ENCODE measurements at regions not wholly inside any gene's neighbourhood (a gene's known extent, or its start where the extent isn't known, plus 50 kb on each side); places are given as distances from the start of the nearest gene placed in this dataset.

GRCh38 chr1:230510496-230510895 is 84.4 kb upstream of the PGBD5 start:
- intact Hi-C loops (cut with DNase I): no loop called here
- no peak for TF ChIP-seq CTCF (IDR thresholded peaks at IDR 0.05)
- TF ChIP-seq POLR2A (IDR thresholded peaks at IDR 0.05): no peak
- no peak overlapping the region for H3K4me3 ChIP-seq (replicated peaks in 1 of 3)
- H3K4me1 ChIP-seq: peaks cover under 1 to 11% of the 10 kb centered on the region in 2 donors
- no peaks in the 10 kb centered on the region for H3K27me3 ChIP-seq
- no peak overlapping the region for H3K27ac ChIP-seq
- no peaks in the 10 kb centered on the region for H3K9me3 ChIP-seq
- H3K36me3 ChIP-seq: no peaks in the 10 kb centered on the region
- no peak for DNase-seq
- whole genome bisulfite sequencing, 2 donors: 92 to 95% methylated on average over 1 of the region's 1 CpG

- H3K27ac ChIP-seq: no peak overlapping the region
- TF ChIP-seq CTCF (IDR thresholded peaks at IDR 0.05) (no peak), POLR2A (IDR thresholded peaks at IDR 0.05) (no peak)
- H3K36me3 ChIP-seq: no peaks in the 10 kb centered on the region
- H3K9me3 ChIP-seq: no peaks in the 10 kb centered on the region
- H3K4me3 ChIP-seq (replicated peaks in 1 of 3): no peak overlapping the region
- no peaks in the 10 kb centered on the region for H3K27me3 ChIP-seq
- 77 to 78% methylated on average over 5 of the region's 5 CpGs for WGBS, 2 donors
- peaks cover 5 to 17% of the 10 kb centered on the region in 2 donors for H3K4me1 ChIP-seq
- DNase-seq: no peak
- intact Hi-C loops (cut with DNase I): no loop called here
Observed at GRCh38 chr1:230509281-230509977, 83.3 kb upstream of the PGBD5 start.

GRCh38 chr1:230507666-230508402 is 81.7 kb upstream of the PGBD5 start:
- TF ChIP-seq POLR2A (IDR thresholded peaks at IDR 0.05): no peak
- no peak for TF ChIP-seq CTCF (IDR thresholded peaks at IDR 0.05)
- 33 to 43% methylated on average over 8 of the region's 8 CpGs for WGBS, 2 donors
- intact Hi-C loops (cut with DNase I): no loop called here

GRCh38 chr1:230507236-230507635 is 81.1 kb upstream of the PGBD5 start:
- intact Hi-C loops (cut with DNase I): no loop called here

More at GRCh38 chr1:230507666-230508402, 81.7 kb upstream of the PGBD5 start:
- Histone ChIP-seq H3K9me3 (no peaks in the 10 kb centered on the region), H3K36me3 (no peaks in the 10 kb centered on the region), H3K4me3 (replicated peaks in 1 of 3) (no peak overlapping the region), H3K27ac (no peak overlapping the region), H3K4me1 (peaks cover 5 to 17% of the 10 kb centered on the region in 2 donors), H3K27me3 (no peaks in the 10 kb centered on the region)
- peak; percentile 47 to 62 for DNase-seq

More at GRCh38 chr1:230507236-230507635, 81.1 kb upstream of the PGBD5 start:
- TF ChIP-seq POLR2A (IDR thresholded peaks at IDR 0.05) (no peak), CTCF (IDR thresholded peaks at IDR 0.05) (no peak)
- Histone ChIP-seq H3K36me3 (no peaks in the 10 kb centered on the region), H3K9me3 (no peaks in the 10 kb centered on the region), H3K27me3 (no peaks in the 10 kb centered on the region), H3K4me3 (replicated peaks in 1 of 3) (no peak overlapping the region), H3K27ac (no peak overlapping the region), H3K4me1 (peaks cover 5 to 17% of the 10 kb centered on the region in 2 donors)
- no peak for DNase-seq
- WGBS, 2 donors: 82 to 85% methylated on average over 2 of the region's 2 CpGs
